Small intestine (tissue), 7 donors: ENCODE measurements at regions not wholly inside any gene's neighbourhood (a gene's known extent, or its start where the extent isn't known, plus 50 kb on each side); places are given as distances from the start of the nearest gene placed in this dataset.
A peak's percentile ranks its signal among the peaks of the same experiment; 100 is the strongest.
"Not testable (repeated sequence)": the region's sequence is repeated elsewhere in the genome, so short reads cannot be mapped to it uniquely, and the experiment has no call there.

Experiments
- DNase-seq, 2 donors: peaks; one replicate each; pipeline versions ENCODE4 v3.0.0 to v3.0.0-alpha.2; 2013
- FAIRE-seq: peaks from 2 replicates; lab custom pipeline; 2012; peaks lifted over from hg19 to GRCh38; lab: Jason Lieb, UNC
- H3K27ac ChIP-seq, 3 donors: one replicate each; pipeline ENCODE4 v1.5.1; 2013; ENCODE audit warnings: low read length in 2 of 3, mild to moderate bottlenecking in 2 of 3, control low read depth in 1 of 3, inconsistent platforms in 1 of 3, low read depth in 1 of 3, moderate library complexity in 1 of 3
- H3K27me3 ChIP-seq, 3 donors: one replicate each; pipeline ENCODE4 v1.6.1; 2013; ENCODE audit warnings: low read length in 3 of 3, inconsistent platforms in 1 of 3; ENCODE audit not compliant: control insufficient read depth in 3 of 3, insufficient read depth in 3 of 3
- H3K36me3 ChIP-seq, 3 donors: one replicate each; pipeline ENCODE4 v1.6.1; 2013; ENCODE audit warnings: low read length in 3 of 3, inconsistent platforms in 1 of 3, low read depth in 1 of 3, mild to moderate bottlenecking in 1 of 3, moderate library complexity in 1 of 3; ENCODE audit not compliant: control insufficient read depth in 3 of 3, insufficient read depth in 2 of 3
- H3K4me1 ChIP-seq, 3 donors: one replicate each; pipeline ENCODE4 v1.6.1; 2013; ENCODE audit warnings: low read length in 2 of 3, inconsistent platforms in 1 of 3, low read depth in 1 of 3, mild to moderate bottlenecking in 1 of 3, moderate library complexity in 1 of 3; ENCODE audit not compliant: control insufficient read depth in 3 of 3, insufficient read depth in 2 of 3
- H3K4me3 ChIP-seq, 3 donors: one replicate each; pipeline ENCODE4 v1.5.1; 2013; ENCODE audit warnings: low read length in 3 of 3, control low read depth in 1 of 3, inconsistent platforms in 1 of 3, low read depth in 1 of 3, mild to moderate bottlenecking in 1 of 3, moderate library complexity in 1 of 3
- H3K9me3 ChIP-seq, 2 donors: one replicate each; pipeline ENCODE4 v1.6.1; 2013; ENCODE audit warnings: low read depth in 1 of 2, low read length in 1 of 2; ENCODE audit not compliant: control insufficient read depth in 2 of 2, insufficient read depth in 1 of 2
- WGBS, 3 donors: extraction: QIAGEN DNeasy Blood & Tissue Kit; methylation state at CpG; one replicate each; pipeline ENCODE4 v1.1.7; 2013; 5-methylcytosine and 5-hydroxymethylcytosine counted together
- donor health status: healthy with polysubstance abuse.
- donor health status: control.
- donor health status: control.
- donor health status: Bipolar disorder and iron deficiency.
- donor health status: healthy.

DNA sequence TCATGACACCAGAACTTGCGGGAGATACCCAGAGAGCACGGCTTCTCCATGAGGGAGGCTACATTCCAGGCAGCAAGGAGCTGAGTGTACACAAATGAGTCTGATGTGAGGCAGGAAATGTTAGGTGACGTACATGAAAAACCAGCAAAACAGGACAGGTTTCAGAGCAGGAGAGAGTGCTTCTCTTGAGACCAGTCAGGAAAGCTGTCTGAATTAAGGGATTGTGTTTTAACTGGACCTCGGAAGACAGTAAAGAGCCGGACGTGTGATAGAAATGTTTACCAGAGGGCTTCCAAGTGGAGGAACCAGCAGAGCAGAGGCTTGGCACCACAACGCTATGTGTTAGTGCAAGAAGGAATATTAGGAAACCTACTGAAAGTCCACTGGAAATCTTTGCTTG is 90.4 kb upstream of the MRPS9 start:
- H3K36me3 ChIP-seq, H3K4me1 ChIP-seq, FAIRE-seq, H3K27ac ChIP-seq, H3K4me3 ChIP-seq, DNase-seq, H3K9me3 ChIP-seq: not testable (repeated sequence)
- H3K27me3 ChIP-seq = peaks cover 0 to 14% (median 5%) of the 10 kb centered on the region in 3 donors
- WGBS, 3 donors = 44 to 47% (median 44%) methylated on average over 7 of the region's 7 CpGs

DNA sequence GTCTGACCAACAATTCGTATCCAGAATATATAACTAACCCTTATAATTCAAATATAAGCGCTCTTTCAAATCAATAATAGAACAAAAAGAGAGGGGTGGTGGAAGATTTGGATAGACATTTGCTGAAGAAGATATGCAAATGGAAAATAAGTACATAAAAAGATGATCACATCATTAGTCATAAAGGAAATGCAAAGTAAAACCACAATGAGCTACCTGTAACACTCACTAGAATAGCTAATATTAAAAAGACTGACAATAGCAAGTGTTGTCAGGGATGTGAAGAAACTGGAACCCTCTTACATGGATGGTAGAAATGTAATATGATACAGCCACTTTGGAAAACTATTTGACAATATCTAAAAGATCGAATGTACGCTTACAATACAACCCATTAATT is 84.9 kb upstream of the MRPS9 start:
- Histone ChIP-seq H3K9me3 (no peaks in the 10 kb centered on the region), H3K27me3 (peaks cover 0 to 8% (median 5%) of the 10 kb centered on the region in 3 donors), H3K4me3 (no peak overlapping the region), H3K27ac (no peak overlapping the region), H3K36me3 (no peaks in the 10 kb centered on the region), H3K4me1 (no peaks in the 10 kb centered on the region)
- WGBS, 3 donors = 88 to 92% (median 89%) methylated on average over 4 of the region's 4 CpGs
- FAIRE-seq = no peak
- DNase-seq = no peak

DNA sequence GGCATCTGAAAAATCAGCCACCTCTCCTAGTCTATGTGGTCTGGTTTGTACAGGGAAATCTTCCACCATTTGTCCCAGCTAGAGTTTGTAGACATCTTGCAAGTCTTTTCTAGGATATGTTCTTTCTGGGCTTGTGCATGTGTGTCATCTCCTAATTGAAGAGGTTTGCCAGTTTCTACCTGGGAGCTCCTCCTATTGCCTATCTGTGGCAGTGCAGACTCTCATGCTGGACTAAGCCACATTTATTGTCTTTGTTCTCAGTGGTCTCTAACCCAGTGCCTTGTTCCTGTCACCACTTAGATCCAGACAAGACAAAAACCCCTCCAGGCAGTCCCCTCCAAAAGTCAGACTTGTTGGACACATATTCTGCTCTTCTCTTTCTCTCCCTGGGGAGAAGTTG is 72.0 kb upstream of the MRPS9 start:
- Histone ChIP-seq H3K4me1 (no peaks in the 10 kb centered on the region), H3K4me3 (no peak overlapping the region), H3K36me3 (no peaks in the 10 kb centered on the region), H3K9me3 (no peaks in the 10 kb centered on the region), H3K27ac (no peak overlapping the region), H3K27me3 (no peaks in the 10 kb centered on the region)
- FAIRE-seq (no peak), DNase-seq (no peak)

DNA sequence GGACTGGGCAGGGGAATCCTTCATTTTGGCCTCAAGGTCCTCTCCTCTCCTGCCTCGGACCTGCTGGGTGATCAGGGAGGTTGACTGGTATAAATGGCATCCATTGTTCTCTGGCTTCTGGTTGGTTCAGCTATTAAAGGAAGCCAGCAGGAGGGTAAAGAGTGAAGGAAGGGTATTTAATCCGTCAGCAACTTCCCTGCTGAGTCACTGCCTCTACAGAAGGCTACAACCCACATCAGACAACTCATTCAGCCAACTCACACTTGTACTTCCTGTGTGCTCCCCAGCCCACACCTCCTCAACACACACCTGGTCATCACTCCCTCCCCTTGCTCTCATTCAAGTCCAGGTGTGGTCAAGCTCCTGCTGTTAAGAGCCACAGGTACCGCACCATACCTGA is 68.3 kb upstream of the MRPS9 start:
- no peak overlapping the region for H3K4me3 ChIP-seq
- H3K36me3 ChIP-seq = no peaks in the 10 kb centered on the region
- no peaks in the 10 kb centered on the region for H3K4me1 ChIP-seq
- H3K9me3 ChIP-seq = no peaks in the 10 kb centered on the region
- FAIRE-seq = no peak
- DNase-seq = no peak
- WGBS, 3 donors = 40 to 49% (median 46%) methylated on average over 3 of the region's 3 CpGs
- H3K27me3 ChIP-seq = no peaks in the 10 kb centered on the region
- H3K27ac ChIP-seq = no peak overlapping the region

DNA sequence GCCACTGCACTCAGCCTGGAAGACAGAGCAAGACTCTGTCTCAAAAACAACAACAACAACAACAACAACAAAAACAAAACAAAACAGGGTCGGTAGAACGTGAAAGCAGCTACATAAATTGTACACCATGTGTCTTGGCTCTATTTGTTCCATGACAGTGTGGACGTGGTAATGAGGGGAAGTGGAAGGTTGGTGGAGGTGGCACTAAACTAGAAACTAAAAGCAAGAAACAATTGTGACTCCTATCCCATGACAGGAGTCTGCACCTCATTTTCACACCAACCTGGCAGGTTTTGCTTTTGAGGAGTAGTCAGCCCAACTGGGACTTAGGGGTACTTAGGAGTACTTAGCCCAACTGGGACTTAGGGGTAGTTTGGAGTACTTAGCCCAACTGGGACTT is 62.5 kb upstream of the MRPS9 start:
- Histone ChIP-seq H3K9me3 (no peaks in the 10 kb centered on the region), H3K36me3 (no peaks in the 10 kb centered on the region), H3K4me3 (no peak overlapping the region), H3K4me1 (no peaks in the 10 kb centered on the region), H3K27ac (no peak overlapping the region), H3K27me3 (no peaks in the 10 kb centered on the region)
- DNase-seq = no peak
- FAIRE-seq = no peak
- WGBS, 3 donors = 60 to 75% (median 70%) methylated on average over 3 of the region's 3 CpGs

DNA sequence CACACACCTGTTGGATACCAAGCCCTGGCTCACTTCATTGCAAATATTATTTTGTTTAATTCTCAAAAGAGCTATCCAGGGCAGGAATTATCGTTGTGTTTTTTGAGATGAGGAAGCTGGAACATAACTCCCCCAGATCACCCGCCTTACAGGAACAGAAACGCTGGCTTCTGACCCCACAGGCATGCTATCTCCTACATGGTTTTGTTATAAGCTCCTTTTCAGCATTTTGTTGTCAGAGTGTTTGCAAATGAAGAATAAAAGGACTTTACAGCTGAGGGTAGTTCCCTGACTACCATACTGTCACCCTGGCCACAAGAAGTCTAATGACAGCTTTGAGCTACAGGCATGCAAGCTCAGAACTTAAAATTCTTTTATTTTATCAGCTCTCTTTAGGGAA is 62.0 kb upstream of the MRPS9 start:
- WGBS, 3 donors = 71 to 84% (median 81%) methylated on average over 3 of the region's 3 CpGs
- H3K4me1 ChIP-seq = no peaks in the 10 kb centered on the region
- H3K9me3 ChIP-seq = no peaks in the 10 kb centered on the region
- H3K4me3 ChIP-seq = no peak overlapping the region
- no peaks in the 10 kb centered on the region for H3K36me3 ChIP-seq
- no peak overlapping the region for H3K27ac ChIP-seq
- FAIRE-seq = no peak
- no peaks in the 10 kb centered on the region for H3K27me3 ChIP-seq
- DNase-seq = no peak

DNA sequence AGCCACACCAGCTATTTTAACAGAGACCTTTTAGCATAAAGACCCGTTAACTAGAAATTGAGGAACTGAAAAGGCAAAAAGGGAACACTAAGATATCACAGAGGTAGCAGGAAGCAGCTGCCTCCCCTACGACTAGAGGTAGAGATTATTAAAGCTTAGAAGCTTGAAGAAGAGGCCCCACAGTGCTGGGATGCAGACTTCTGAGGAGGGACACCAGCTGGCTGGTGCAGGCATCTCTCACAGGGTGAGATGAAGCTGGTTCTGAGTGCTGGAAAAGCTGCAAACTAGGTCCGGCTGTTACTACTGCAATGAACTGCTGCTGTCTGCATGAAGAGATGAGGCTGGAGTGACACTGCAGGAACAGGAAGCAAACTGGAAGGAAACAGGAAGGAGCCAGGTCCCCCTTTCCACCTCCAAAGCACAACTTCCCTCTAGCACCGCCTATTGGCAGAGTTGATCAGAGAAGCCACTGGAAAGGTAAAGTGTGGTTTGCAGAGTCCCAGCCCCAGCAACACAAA is 61.2 kb upstream of the MRPS9 start:
- no peaks in the 10 kb centered on the region for H3K4me1 ChIP-seq
- no peaks in the 10 kb centered on the region for H3K27me3 ChIP-seq
- H3K27ac ChIP-seq = no peak overlapping the region
- H3K4me3 ChIP-seq = no peak overlapping the region
- DNase-seq (peak in 1 of 2 donors; percentile 13), FAIRE-seq (no peak)
- 40 to 54% (median 47%) methylated on average over 4 of the region's 4 CpGs for WGBS, 3 donors
- no peaks in the 10 kb centered on the region for H3K9me3 ChIP-seq
- H3K36me3 ChIP-seq = no peaks in the 10 kb centered on the region

DNA sequence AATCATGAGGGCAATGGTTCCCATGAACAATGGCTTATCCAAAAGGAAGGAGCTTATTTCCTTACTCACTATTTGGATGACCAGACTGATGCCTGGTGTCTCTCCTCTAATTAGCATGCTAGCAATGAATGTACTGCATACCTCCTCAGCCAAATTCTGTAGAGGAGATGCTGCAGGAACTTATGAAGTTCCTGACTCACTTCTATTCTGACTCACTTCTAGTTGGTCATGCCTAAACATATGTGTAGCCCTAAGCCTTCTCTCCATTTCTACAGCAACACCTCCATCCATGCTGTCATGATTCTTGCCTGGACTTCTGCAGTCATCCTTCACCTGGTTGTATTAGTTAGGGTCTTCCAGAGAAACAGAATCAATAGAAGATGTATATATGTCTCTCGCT is 59.9 kb upstream of the MRPS9 start:
- 91 to 100% (median 98%) methylated on average over 1 of the region's 1 CpG for WGBS, 3 donors
- no peak for DNase-seq
- Histone ChIP-seq H3K4me3 (no peak overlapping the region), H3K27ac (no peak overlapping the region), H3K36me3 (no peaks in the 10 kb centered on the region), H3K9me3 (no peaks in the 10 kb centered on the region), H3K4me1 (no peaks in the 10 kb centered on the region), H3K27me3 (no peaks in the 10 kb centered on the region)
- no peak for FAIRE-seq

DNA sequence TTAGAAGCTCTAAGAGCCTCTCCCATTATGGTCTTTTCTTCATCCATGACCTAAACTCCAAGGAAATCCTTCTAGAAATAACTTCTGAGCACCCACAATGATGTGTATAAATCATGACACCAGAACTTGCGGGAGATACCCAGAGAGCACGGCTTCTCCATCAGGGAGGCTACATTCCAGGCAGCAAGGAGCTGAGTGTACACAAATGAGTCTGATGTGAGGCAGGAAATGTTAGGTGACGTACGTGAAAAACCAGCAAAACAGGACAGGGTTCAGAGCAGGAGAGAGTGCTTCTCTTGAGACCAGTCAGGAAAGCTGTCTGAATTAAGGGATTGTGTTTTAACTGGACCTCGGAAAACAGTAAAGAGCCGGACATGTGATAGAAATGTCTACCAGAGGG is 58.1 kb upstream of the MRPS9 start:
- not testable (repeated sequence) for H3K36me3 ChIP-seq, H3K27ac ChIP-seq, H3K4me3 ChIP-seq, FAIRE-seq, DNase-seq, H3K9me3 ChIP-seq, H3K4me1 ChIP-seq, H3K27me3 ChIP-seq
- 63 to 89% (median 65%) methylated on average over 6 of the region's 6 CpGs for WGBS, 3 donors
